H7 (cell line): ENCODE measurements at regions not wholly inside any gene's neighbourhood (a gene's known extent, or its start where the extent isn't known, plus 50 kb on each side); places are given as distances from the start of the nearest gene placed in this dataset.
A peak's percentile ranks its signal among the peaks of the same experiment; 100 is the strongest.

Experiments used
- DNase-seq: peaks from one replicate; pipeline ENCODE4 v3.0.0; 2012
- H3K27me3 ChIP-seq: 2 replicates; pipeline ENCODE4 v1.6.0; 2011; ENCODE audit warnings: mild to moderate bottlenecking, low read length; ENCODE audit not compliant: control insufficient read depth, insufficient read depth
- H3K36me3 ChIP-seq: replicated peaks from 2 replicates; pipeline ENCODE4 v1.5.1; 2011; ENCODE audit warnings: low read length; ENCODE audit not compliant: control insufficient read depth, insufficient read depth
- H3K4me3 ChIP-seq: 2 replicates; pipeline ENCODE4 v1.5.1; 2011; ENCODE audit warnings: low read depth, mild to moderate bottlenecking, control low read depth, low read length, moderate library complexity; ENCODE audit not compliant: insufficient read depth

DNA sequence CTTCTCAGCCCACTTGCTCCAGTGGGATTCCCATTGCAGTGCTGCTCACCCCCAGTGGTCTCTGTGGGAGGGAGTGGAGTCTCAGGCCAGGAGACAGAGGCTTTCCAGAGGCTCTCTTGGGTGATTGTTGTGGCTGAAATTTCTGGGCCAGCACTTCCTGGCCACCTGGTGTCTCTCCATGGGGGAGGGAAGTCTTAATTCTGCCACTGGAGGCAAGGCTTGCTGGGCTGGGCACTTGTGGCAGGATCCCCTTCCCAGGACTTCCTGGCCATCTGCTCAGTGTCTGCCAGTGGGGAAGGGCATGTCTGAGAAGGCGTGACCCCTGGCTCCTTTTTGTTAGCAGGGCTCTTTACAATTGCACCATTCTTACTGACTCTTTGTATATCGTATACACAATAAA lies 351.8 kb downstream of the GABRB3 start:
- H3K4me3 ChIP-seq: no peak overlapping the region
- H3K27me3 ChIP-seq: no peaks in the 10 kb centered on the region
- no peak for DNase-seq
- no peaks in the 10 kb centered on the region for H3K36me3 ChIP-seq

DNA sequence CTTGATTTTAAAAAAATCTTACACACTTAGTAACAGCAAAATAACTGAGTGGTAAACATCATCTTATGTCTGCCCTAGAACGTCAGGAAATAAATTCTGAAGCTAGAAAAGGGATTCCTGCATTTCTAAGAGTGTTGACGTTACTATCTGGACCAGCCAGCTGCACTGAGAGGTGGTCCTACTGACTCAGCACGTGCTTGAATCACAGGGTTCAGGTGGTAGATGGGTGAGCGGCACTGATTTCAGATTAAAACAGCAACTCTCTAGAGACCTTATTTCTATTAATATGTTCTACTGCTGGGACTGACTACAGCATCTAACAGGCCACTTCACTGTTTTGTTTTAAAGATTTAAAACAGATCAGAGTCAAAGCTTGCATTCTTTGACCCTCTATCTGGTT lies 377.2 kb downstream of the GABRB3 start:
- no peak overlapping the region for H3K4me3 ChIP-seq
- H3K36me3 ChIP-seq: no peaks in the 10 kb centered on the region
- no peaks in the 10 kb centered on the region for H3K27me3 ChIP-seq
- no peak for DNase-seq

DNA sequence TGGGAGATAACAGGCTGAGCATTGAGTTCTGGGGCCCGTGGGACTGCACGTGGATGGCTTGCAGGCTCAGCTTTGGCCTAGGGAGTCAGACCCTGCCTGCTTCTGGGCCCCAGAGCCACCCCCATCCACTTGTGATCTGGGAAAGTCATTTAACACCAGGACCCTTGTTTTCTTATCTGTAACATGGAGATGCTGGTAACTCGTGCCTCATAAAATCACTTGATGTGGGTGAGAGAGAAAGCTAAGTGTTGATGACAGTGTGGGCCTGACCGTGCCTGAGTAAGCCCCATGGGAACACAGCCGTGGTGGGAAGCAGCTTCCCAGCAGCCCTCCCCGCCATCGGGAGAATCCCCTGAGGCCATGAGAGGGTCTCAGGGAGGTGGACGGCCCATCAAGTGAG lies 378.1 kb downstream of the GABRB3 start:
- Histone ChIP-seq H3K4me3 (no peak overlapping the region), H3K36me3 (no peaks in the 10 kb centered on the region), H3K27me3 (no peaks in the 10 kb centered on the region)
- no peak for DNase-seq

DNA sequence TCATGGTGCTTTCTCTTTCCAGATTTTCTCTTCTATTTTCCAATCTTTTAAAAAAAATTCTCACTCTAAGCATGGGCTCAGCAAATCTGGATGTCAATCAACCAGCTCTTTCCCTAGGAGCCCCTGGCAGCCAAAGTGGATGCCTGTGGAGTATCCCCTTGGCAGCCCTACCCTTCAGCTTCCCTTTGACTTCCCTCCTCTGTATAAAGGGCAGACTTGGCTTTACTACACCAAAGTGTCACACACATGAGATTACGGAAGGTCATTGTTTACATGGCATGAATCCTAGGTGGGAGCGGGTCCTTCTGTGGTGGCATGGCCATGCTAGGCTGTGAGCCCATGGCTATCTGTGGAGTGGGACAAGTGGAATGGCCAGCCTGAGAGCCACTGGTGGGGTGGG lies 379.9 kb downstream of the GABRB3 start:
- Histone ChIP-seq H3K27me3 (no peaks in the 10 kb centered on the region), H3K36me3 (no peaks in the 10 kb centered on the region), H3K4me3 (no peak overlapping the region)
- no peak for DNase-seq

DNA sequence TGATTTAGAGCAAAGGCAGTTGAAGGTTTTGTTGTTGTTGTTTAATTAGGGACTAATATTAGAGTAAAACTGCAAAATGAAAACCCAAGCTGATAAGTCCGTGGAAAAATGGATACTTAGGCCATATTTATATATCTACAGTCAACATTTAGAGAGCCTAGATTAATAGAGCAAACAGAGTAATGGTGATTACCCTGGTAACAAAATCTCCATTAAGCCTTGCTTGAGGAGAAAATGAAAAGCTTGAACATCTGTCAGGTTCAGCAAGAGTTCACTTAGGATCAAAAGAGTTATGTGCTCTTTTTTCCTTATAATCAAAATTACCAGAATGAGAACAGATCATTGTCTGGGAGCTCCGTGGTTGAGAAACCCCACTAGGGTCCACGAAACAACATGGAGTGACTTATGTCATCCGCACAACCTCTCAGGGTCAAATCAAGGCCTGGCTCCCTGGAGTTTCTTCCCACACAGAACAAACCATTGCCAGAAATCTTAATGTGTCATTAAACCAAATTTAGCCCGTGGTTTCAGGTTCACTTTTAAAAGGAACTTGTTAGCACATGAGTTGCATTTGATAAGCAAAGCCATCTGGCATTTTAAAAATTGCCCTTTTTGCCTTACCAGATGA lies 381.2 kb downstream of the GABRB3 start:
- Histone ChIP-seq H3K4me3 (no peak overlapping the region), H3K36me3 (no peaks in the 10 kb centered on the region), H3K27me3 (no peaks in the 10 kb centered on the region)
- DNase-seq: no peak

DNA sequence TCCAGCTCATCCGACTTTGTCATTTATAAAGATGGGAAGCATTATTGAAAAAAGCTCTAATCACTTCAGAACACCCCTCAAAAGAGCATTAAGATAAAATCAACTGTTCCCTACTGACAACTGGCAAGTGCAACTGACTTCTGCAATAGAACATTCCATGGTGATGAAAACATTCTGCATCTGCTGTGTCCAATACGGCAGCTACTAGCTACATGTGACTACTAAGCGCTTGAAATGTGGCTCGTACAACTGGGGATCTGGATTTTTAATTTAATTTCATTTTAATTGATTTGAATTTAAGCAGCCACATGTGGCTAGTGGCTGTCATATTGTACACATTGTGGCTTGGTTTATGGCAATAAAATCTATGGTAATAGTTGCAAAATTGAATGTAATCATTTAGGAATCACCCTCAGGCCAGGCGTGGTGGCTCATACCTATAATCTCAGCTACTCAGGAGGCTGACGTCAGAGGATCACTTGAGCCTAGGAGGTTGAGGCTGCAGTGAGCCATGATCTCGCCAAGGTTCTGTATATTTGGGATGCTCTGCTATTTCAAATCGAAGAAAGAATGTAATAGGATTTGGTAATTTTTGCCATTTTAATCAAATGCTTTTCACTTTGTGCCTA lies 390.3 kb downstream of the GABRB3 start:
- no peak for DNase-seq
- Histone ChIP-seq H3K4me3 (no peak overlapping the region), H3K36me3 (no peaks in the 10 kb centered on the region), H3K27me3 (no peaks in the 10 kb centered on the region)

DNA sequence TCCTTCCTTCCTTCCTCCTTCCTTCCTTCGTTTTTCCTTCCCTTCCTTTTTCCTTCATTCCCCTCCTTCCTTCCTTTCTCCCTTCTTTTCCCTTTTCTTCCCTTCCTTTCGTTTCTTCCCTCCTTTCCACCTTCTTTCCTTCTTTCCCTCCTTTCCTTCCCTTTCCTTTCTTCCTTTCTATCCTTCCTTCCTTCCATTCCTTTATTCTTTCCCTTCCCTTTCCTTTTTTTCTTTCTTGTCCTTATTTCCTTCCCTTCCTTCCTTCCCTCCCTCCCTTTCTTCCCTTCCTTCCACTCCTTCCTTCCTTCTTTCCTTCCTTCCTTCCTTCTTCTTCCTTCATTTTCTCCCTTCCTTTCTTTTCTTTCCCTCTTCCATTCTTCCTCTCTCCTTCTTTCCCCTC lies 394.6 kb downstream of the GABRB3 start:
- no peak for DNase-seq
- no peaks in the 10 kb centered on the region for H3K36me3 ChIP-seq
- H3K4me3 ChIP-seq: no peak overlapping the region
- H3K27me3 ChIP-seq: no peaks in the 10 kb centered on the region

DNA sequence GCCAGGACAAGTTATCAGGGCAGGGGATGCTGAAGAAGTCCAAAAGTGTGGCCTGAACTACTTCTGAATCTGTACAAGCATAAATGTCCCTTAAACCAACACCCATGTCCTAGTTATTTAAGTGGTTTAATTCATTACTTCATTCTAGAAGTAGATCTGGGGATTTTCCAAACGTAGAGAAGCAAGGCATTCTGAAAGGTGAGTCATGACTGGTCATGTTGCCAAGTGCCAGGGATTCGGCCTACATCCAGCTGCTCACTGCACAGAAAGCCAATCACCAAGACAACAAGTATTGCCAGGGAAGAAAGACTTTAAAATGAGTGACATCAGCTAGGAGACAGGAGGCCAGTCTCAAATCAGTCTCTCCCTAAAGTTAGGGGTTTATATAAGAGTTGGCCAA lies 396.6 kb downstream of the GABRB3 start:
- DNase-seq: no peak
- H3K27me3 ChIP-seq: no peaks in the 10 kb centered on the region
- no peak overlapping the region for H3K4me3 ChIP-seq
- no peaks in the 10 kb centered on the region for H3K36me3 ChIP-seq

DNA sequence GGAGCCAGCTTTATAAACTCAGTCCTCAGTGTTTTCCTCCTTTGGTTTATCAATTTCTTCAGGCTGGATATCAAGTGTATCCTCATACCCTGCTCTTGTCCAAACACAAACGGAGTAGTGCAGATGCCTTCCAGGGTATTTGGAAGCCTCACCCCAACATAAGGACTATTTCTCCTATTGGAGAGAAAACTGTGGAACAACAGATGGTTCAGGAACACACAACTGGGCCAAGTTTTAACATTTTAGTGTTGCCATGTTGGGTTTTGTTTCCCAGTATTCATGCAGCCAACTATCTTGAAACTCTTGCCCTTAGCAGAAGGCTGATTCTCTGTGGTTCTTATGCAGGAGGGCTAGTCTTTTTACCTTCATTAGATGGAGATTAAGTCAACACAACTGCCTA lies 398.1 kb downstream of the GABRB3 start:
- Histone ChIP-seq H3K4me3 (no peak overlapping the region), H3K27me3 (no peaks in the 10 kb centered on the region), H3K36me3 (no peaks in the 10 kb centered on the region)
- no peak for DNase-seq

DNA sequence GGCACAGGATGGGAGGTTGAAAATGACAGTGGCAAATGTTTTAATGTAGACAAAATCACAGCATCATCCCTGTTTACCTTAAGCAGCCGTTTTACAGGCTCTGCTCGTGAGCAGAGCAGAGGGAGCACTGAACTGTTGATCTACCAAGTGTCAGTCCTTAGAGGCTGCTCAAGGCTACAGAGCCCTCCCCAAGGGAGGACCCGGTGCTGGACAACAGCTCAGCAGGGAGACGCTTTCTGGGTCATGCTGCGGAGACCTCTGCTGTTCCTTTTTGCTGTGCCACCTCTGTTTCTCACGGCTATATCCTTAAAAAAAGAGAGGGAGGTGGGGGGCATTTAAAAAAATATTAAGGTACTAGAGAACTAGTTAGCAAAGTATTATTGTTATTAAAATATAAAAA lies 400.2 kb downstream of the GABRB3 start:
- Histone ChIP-seq H3K36me3 (no peaks in the 10 kb centered on the region), H3K27me3 (no peaks in the 10 kb centered on the region), H3K4me3 (no peak overlapping the region)
- peak; percentile 54 for DNase-seq

DNA sequence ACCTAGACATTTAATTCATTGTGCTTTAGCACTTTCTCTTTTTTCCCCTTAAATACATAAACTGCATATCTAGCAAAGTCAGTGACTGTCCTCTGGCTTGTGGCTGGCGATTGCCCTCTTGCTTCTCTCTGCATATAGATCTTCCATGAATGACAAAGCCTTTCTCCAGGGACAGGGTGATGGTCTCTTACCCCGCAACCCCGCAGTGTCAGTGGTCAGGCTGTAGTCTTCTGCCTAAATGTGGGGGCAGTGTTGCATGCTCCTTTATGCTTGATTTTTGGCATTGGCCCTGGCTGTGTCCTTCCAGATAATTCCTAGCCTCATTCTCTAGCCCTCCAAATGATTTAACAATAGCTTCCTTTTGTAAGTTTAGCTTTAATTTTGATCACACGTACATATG lies 407.8 kb downstream of the GABRB3 start:
- H3K4me3 ChIP-seq: no peak overlapping the region
- peak; percentile 47 for DNase-seq
- H3K36me3 ChIP-seq: no peaks in the 10 kb centered on the region

DNA sequence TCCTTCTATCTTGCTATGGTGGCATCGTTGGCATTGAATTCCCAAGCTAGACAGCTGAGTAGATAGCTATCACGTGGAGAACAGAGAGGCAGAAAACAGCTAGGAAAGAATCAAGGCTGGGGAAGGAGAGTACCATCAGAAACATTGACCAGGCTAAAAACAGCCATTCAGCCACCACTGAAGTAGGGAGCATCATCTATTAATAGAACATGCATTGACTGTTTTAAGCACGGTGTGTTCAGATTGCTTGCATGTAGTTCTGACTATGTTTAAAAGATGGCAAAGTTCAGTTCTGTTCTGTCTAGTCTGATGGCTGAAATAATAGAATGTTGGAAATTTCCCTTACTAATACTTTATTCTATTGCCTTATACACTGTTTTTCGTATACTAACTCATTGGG lies 413.0 kb downstream of the GABRB3 start:
- no peak for DNase-seq
- H3K27me3 ChIP-seq: no peaks in the 10 kb centered on the region
- H3K36me3 ChIP-seq: no peaks in the 10 kb centered on the region
- no peak overlapping the region for H3K4me3 ChIP-seq

More for the DNA sequence above, 407.8 kb downstream of the GABRB3 start:
- H3K27me3 ChIP-seq: no peaks in the 10 kb centered on the region

DNA sequence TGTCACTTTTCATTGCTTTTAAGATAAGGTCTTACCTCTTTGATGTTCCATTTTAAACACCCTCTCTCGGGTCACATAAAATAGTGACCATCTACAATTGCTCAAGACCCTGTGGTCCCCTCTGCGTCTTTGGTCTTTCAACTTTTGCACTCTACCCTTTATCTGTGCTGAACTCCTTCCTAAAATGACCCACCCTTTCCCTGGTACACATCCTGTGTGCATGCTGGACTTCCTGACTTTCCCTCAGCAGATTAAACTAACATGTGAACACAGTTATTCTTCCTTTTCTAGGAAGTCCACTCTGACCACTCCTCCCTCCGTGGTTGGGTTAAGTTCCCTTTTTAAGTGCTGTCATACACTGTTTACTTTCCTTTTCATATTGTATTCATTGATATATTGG lies 414.2 kb downstream of the GABRB3 start:
- Histone ChIP-seq H3K4me3 (no peak overlapping the region), H3K36me3 (no peaks in the 10 kb centered on the region), H3K27me3 (no peaks in the 10 kb centered on the region)
- DNase-seq: no peak

DNA sequence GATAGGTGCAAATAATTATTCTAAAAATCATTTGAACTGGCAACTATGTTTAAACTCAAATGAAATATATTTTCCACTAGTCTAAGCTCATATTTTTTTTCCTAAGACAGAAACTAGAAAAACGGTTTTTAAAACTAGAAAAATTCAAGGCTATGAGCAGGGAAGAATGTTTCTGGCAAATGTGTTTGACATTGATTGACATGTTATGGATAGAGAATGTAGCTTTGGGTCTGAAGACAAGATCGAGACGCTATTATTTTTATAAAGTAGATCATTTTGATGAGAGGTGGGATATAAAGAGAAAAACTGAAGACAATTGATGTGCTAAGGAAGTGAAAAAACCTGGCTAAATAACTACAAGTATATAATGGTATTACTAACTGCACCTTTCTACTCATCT lies 415.2 kb downstream of the GABRB3 start:
- Histone ChIP-seq H3K36me3 (no peaks in the 10 kb centered on the region), H3K27me3 (no peaks in the 10 kb centered on the region), H3K4me3 (no peak overlapping the region)
- DNase-seq: no peak

DNA sequence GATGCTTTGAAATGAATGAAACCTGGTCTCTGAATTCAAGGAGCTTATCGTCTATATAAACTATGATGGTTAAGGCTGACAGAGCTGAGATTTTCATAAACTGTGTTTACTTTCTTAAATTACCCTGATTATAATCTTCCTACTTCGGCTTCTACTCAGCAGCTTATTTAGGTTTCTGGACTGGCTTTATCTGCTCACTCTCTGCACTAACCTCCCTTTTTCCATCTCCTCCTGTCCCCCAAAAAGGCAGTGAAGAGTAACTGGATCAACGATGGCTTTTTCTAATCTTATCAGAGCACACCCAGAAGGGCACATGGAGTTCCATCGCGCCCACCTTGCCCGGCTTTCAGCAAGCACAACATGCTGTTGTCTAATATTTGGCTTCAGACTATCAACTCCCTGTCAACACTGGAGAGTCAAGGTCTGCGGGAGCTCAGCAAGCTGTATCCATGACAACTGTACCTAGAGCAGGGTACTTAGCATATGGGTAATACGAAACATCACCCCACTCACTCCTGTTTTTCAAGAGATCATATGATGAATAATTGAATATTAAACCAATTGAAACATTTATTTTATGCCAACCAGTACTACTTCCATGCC lies 417.3 kb downstream of the GABRB3 start:
- no peak overlapping the region for H3K4me3 ChIP-seq
- peak; percentile 60 for DNase-seq
- H3K27me3 ChIP-seq: no peaks in the 10 kb centered on the region
- H3K36me3 ChIP-seq: no peaks in the 10 kb centered on the region
